Endothelial cell of umbilical vein (primary cell): ENCODE measurements at regions not wholly inside any gene's neighbourhood (a gene's known extent, or its start where the extent isn't known, plus 50 kb on each side); places are given as distances from the start of the nearest gene placed in this dataset.

Experiments used
- BruUV-seq: library from RNA; stranded (reverse); fragments of 400-500 nt; replicated peaks from 2 replicates; lab custom pipeline; 2021; lab: Mats Ljungman, UMichigan
- CTCF ChIA-PET: fragments of 300-600, 350-600 bp; sonication (Branson Sonifier 250); formaldehyde crosslinking; loops from one replicate; lab custom pipeline; 2021; ENCODE audit warnings: antibody characterized with exemption, inconsistent platforms; lab: Charles Lee
- POLR2A ChIA-PET: fragments of 300-600, 350-600 bp; sonication (Branson Sonifier 250); formaldehyde crosslinking; loops from one replicate; lab custom pipeline; 2021; ENCODE audit warnings: antibody characterized with exemption, inconsistent platforms; lab: Charles Lee
- DNase-seq: peaks from one replicate; pipeline ENCODE4 v3.0.0-alpha.2; 2011; ENCODE audit warnings: low read depth, low spot score
- FAIRE-seq: peaks from 2 replicates; lab custom pipeline; 2011; peaks lifted over from hg19 to GRCh38; lab: Jason Lieb, UNC
- H2AFZ ChIP-seq: 2 replicates; pipeline ENCODE4 v1.6.0; 2012; ENCODE audit warnings: low read depth, low read length, control low read depth, inconsistent platforms
- H3K27ac ChIP-seq: 2 replicates; pipeline ENCODE4 v1.5.1; 2011; ENCODE audit warnings: low read depth, mild to moderate bottlenecking, control low read depth, low read length, moderate library complexity; ENCODE audit not compliant: insufficient read depth
- H3K27me3 ChIP-seq, 2 experiments: 2 replicates each; pipeline versions ENCODE4 v1.6.0 to v1.6.1; 2011; ENCODE audit warnings: low read length in 2 of 2, mixed read lengths in 1 of 2; ENCODE audit not compliant: control insufficient read depth in 2 of 2, insufficient read depth in 2 of 2
- H3K36me3 ChIP-seq, 2 experiments: 2 replicates in 1 of 2; 3 replicates in 1 of 2; pipeline ENCODE4 v1.5.1; 2011; ENCODE audit warnings: low read length in 2 of 2, mild to moderate bottlenecking in 1 of 2, moderate library complexity in 1 of 2; ENCODE audit not compliant: control insufficient read depth in 2 of 2, insufficient read depth in 2 of 2; ENCODE audit errors: extremely low read depth in 1 of 2
- H3K4me1 ChIP-seq: 3 replicates; pipeline ENCODE4 v1.5.1; 2011; ENCODE audit warnings: mild to moderate bottlenecking, low read length; ENCODE audit not compliant: control insufficient read depth, insufficient read depth; ENCODE audit errors: extremely low read depth
- H3K4me2 ChIP-seq: 2 replicates; pipeline ENCODE4 v1.6.1; 2011; ENCODE audit warnings: low read length, control low read depth, mixed read lengths; ENCODE audit not compliant: insufficient read depth
- H3K4me3 ChIP-seq, 3 experiments: fragments of 200-600 bp in 1 of 3; sonication (generic), shearing (Covaris generic) in 1 of 3; replicated peaks in 1 of 3; 2 replicates each; pipeline ENCODE4 v1.5.1; 2011 to 2016; ENCODE audit warnings: control low read depth in 3 of 3, low read length in 3 of 3, mild to moderate bottlenecking in 2 of 3, inconsistent platforms in 1 of 3, low read depth in 1 of 3, moderate library complexity in 1 of 3; ENCODE audit not compliant: insufficient read depth in 1 of 3
- H3K79me2 ChIP-seq: 2 replicates; pipeline ENCODE4 v1.6.0; 2012; ENCODE audit warnings: low read length, inconsistent platforms; ENCODE audit not compliant: control insufficient read depth, insufficient read depth
- H3K9ac ChIP-seq: replicated peaks from 2 replicates; pipeline ENCODE3; 2011; ENCODE audit warnings: low read length, control low read depth; ENCODE audit not compliant: insufficient read depth; ENCODE audit errors: extremely low read depth
- H3K9me1 ChIP-seq: replicated peaks from 3 replicates; pipeline ENCODE4 v1.6.0; 2011; ENCODE audit warnings: mild to moderate bottlenecking, low read length; ENCODE audit not compliant: control insufficient read depth, insufficient read depth; ENCODE audit errors: extremely low read depth
- H3K9me3 ChIP-seq: replicated peaks from 2 replicates; pipeline ENCODE4 v1.5.1; 2012; ENCODE audit warnings: low read length, inconsistent platforms; ENCODE audit not compliant: control insufficient read depth, insufficient read depth
- H4K20me1 ChIP-seq: replicated peaks from 2 replicates; pipeline ENCODE3; 2011; ENCODE audit warnings: mild to moderate bottlenecking, low read length; ENCODE audit not compliant: control insufficient read depth, insufficient read depth; ENCODE audit errors: extremely low read depth
- CTCF ChIP-seq, 2 donors: IDR thresholded peaks; 1 replicate in 1 of 2; 2 replicates in 1 of 2; pipeline ENCODE4 v1.5.1; 2011; ENCODE audit warnings: low read length in 2 of 2, mild to moderate bottlenecking in 2 of 2, moderate library complexity in 2 of 2, control low read depth in 1 of 2, inconsistent platforms in 1 of 2, low read depth in 1 of 2; ENCODE audit not compliant: insufficient read depth in 1 of 2; ENCODE audit errors: extremely low read depth in 1 of 2
- EZH2 ChIP-seq: IDR thresholded peaks from 2 replicates; pipeline ENCODE4 v1.6.1; 2012; ENCODE audit warnings: borderline replicate concordance, low read depth, mild to moderate bottlenecking, moderate library complexity, low read length, inconsistent platforms; ENCODE audit not compliant: severe bottlenecking
- FOS ChIP-seq: IDR thresholded peaks from 2 replicates; pipeline ENCODE4 v1.6.1; 2011; ENCODE audit warnings: mild to moderate bottlenecking, low read length, moderate library complexity, borderline replicate concordance; ENCODE audit not compliant: insufficient read depth
- GATA2 ChIP-seq: IDR thresholded peaks from 2 replicates; pipeline ENCODE4 v1.7.0; 2011; ENCODE audit warnings: low read depth, mild to moderate bottlenecking, moderate library complexity, mixed read lengths, low read length; ENCODE audit not compliant: insufficient read length, insufficient read depth
- JUN ChIP-seq: IDR thresholded peaks from 2 replicates; pipeline ENCODE4 v1.6.1; 2011; ENCODE audit warnings: borderline replicate concordance, low read depth; ENCODE audit not compliant: insufficient read length, insufficient read depth
- MAX ChIP-seq: IDR thresholded peaks from 2 replicates; pipeline ENCODE4 v1.6.1; 2011; ENCODE audit not compliant: insufficient read depth, insufficient read length
- MYC ChIP-seq: IDR thresholded peaks from one replicate; pipeline ENCODE4 v1.6.1; 2011; ENCODE audit warnings: mild to moderate bottlenecking, low read depth, low read length
- POLR2A ChIP-seq: IDR thresholded peaks from 2 replicates; pipeline ENCODE4 v1.6.1; 2012; ENCODE audit warnings: low read depth, mild to moderate bottlenecking, control low read depth, low read length
- POLR2AphosphoS5 ChIP-seq: IDR thresholded peaks from 2 replicates; pipeline ENCODE4 v1.6.1; 2012; ENCODE audit warnings: low read depth, mild to moderate bottlenecking, control low read depth, low read length, moderate library complexity; ENCODE audit not compliant: insufficient read depth
- dilution Hi-C: fragments of 300-500 bp; cut with MboI; formaldehyde crosslinking; loops from one replicate; pipeline ENCODE4 v1.15.0; 2019; ENCODE audit warnings: low sequenced_read_pairs; ENCODE audit not compliant: extremely low pct_ligation_motif_present
- intact Hi-C: fragments of 100-400 bp; cut with micrococcal nuclease; formaldehyde crosslinking; loops from one replicate; pipeline ENCODE4 v1.10.0; 2022

- dilution Hi-C loops (no loop called here), intact Hi-C loops (no loop called here)
- DNase-seq (no peak), FAIRE-seq (no peak)
- peak overlapping the region; percentile 54 for H2AFZ ChIP-seq
- H3K9me3 ChIP-seq: no peaks in the 10 kb centered on the region
- no peak overlapping the region for H3K4me2 ChIP-seq
- H3K36me3 ChIP-seq: no peaks in the 10 kb centered on the region
- no peak overlapping the region for H3K9ac ChIP-seq
- no peak overlapping the region for H3K4me3 ChIP-seq
- ChIA-PET CTCF (no interaction called here), POLR2A (no interaction called here)
- no peaks in the 10 kb centered on the region for H4K20me1 ChIP-seq
- no peaks in the 10 kb centered on the region for H3K27me3 ChIP-seq
- H3K9me1 ChIP-seq: no peaks in the 10 kb centered on the region
- BruUV-seq: no TSS peak
- H3K79me2 ChIP-seq: no peaks in the 10 kb centered on the region
- no peak for TF ChIP-seq EZH2
- TF ChIP-seq MYC: no peak
- no peak for TF ChIP-seq FOS
- no peak for TF ChIP-seq GATA2
- no peak for TF ChIP-seq CTCF (IDR thresholded peaks at IDR 0.05; ENCODE audit: extremely low read depth in 1 of 2, insufficient read depth in 1 of 2, low read depth in 1 of 2, low read length in 2 of 2)
- TF ChIP-seq MAX: no peak
- TF ChIP-seq JUN: no peak
- TF ChIP-seq POLR2AphosphoS5: no peak
- TF ChIP-seq POLR2A: no peak
- no peak overlapping the region for H3K27ac ChIP-seq
- H3K4me1 ChIP-seq: no peaks in the 10 kb centered on the region
Measured at GRCh38 chr5:121292664-121293063, 559.0 kb upstream of the FTMT start.
